Stomach (tissue), 8 donors: ENCODE measurements at regions not wholly inside any gene's neighbourhood (a gene's known extent, or its start where the extent isn't known, plus 50 kb on each side); places are given as distances from the start of the nearest gene placed in this dataset.

Source experiments
- DNase-seq, 2 donors: peaks; one replicate each; pipeline versions ENCODE4 v3.0.0 to v3.0.0-alpha.2; 2013 to 2019
- H3K27ac ChIP-seq, 5 donors: fragments of 200-600 bp in 4 of 5; sonication (generic) in 4 of 5; one replicate each; pipeline ENCODE4 v1.5.1; 2013 to 2019; ENCODE audit warnings: mild to moderate bottlenecking in 1 of 5, moderate library complexity in 1 of 5
- H3K27me3 ChIP-seq, 3 donors: fragments of 200-600 bp; sonication (generic); one replicate each; pipeline ENCODE4 v1.5.1; 2017 to 2019; ENCODE audit warnings: mixed run types in 1 of 3
- H3K36me3 ChIP-seq, 4 donors: fragments of 200-600 bp; sonication (generic); 1 replicate in 3 of 4; 2 replicates in 1 of 4; pipeline ENCODE4 v1.5.1; 2016 to 2019
- H3K4me1 ChIP-seq, 4 donors: fragments of 200-600 bp; sonication (generic); one replicate each; pipeline ENCODE4 v1.5.1; 2016 to 2019
- H3K4me3 ChIP-seq, 4 donors: fragments of 200-600 bp; sonication (generic) in 3 of 4; one replicate each; pipeline ENCODE4 v1.5.1; 2016 to 2019; ENCODE audit warnings: mild to moderate bottlenecking in 1 of 4
- H3K9me3 ChIP-seq, 4 donors: fragments of 200-600 bp; sonication (generic); one replicate each; pipeline ENCODE4 v1.5.1; 2016 to 2019
- CTCF ChIP-seq, 7 experiments: fragments of 450-650 bp in 4 of 7; fragments of 200-600 bp in 3 of 7; sonication (generic) in 3 of 7; IDR thresholded peaks; one replicate each; pipeline ENCODE4 v1.5.1; 2016 to 2019; ENCODE audit warnings: antibody characterized with exemption in 7 of 7, control low read depth in 2 of 7, mild to moderate bottlenecking in 1 of 7
- EP300 ChIP-seq: sonication (generic); formaldehyde crosslinking; IDR thresholded peaks from one replicate; pipeline ENCODE4 v1.6.1; 2017; ENCODE audit warnings: antibody characterized with exemption
- POLR2A ChIP-seq, 4 donors: fragments of 450-650 bp; IDR thresholded peaks; one replicate each; pipeline ENCODE4 v1.6.1; 2016; ENCODE audit warnings: antibody characterized with exemption in 4 of 4, control low read depth in 2 of 4, mild to moderate bottlenecking in 1 of 4, moderate library complexity in 1 of 4
- POLR2AphosphoS5 ChIP-seq, 3 donors: sonication (generic); formaldehyde crosslinking; IDR thresholded peaks; one replicate each; pipeline ENCODE4 v1.6.1; 2016; ENCODE audit warnings: antibody characterized with exemption in 3 of 3
- WGBS, 5 donors: extraction: QIAGEN DNeasy Blood & Tissue Kit in 3 of 5; methylation state at CpG; one replicate each; pipeline versions ENCODE4 v1.1.5 to v1.1.7; 2013 to 2018; 5-methylcytosine and 5-hydroxymethylcytosine counted together
- intact Hi-C: fragments of 100-400 bp; cut with DNase I; formaldehyde crosslinking; loops from one replicate; pipeline ENCODE4 v1.15.1; 2023; ENCODE audit warnings: low total_unique reads
- donor health status: healthy with polysubstance abuse.
- donor health status: Bipolar disorder and iron deficiency.
- donor health status: healthy.

GRCh38 chr10:53548664-53549063, 776.1 kb upstream of the MBL2 start:
- Histone ChIP-seq H3K27me3 (no peaks in the 10 kb centered on the region), H3K4me3 (no peak overlapping the region), H3K9me3 (no peaks in the 10 kb centered on the region), H3K36me3 (no peaks in the 10 kb centered on the region), H3K4me1 (no peaks in the 10 kb centered on the region), H3K27ac (no peak overlapping the region)
- no peak for TF ChIP-seq POLR2A (IDR thresholded peaks at IDR 0.05)
- TF ChIP-seq CTCF (IDR thresholded peaks at IDR 0.05), result no peak
- TF ChIP-seq POLR2AphosphoS5 (IDR thresholded peaks at IDR 0.05), result no peak
- TF ChIP-seq EP300, result no peak
- no peak for DNase-seq
- intact Hi-C loops, result no loop called here
- 94 to 100% (median 97%) methylated on average over 1 of the region's 1 CpG for WGBS, 5 donors

- WGBS, 5 donors, result 87 to 98% (median 93%) methylated on average over 1 of the region's 1 CpG
- Histone ChIP-seq H3K4me1 (no peaks in the 10 kb centered on the region), H3K27ac (no peak overlapping the region), H3K27me3 (no peaks in the 10 kb centered on the region), H3K36me3 (no peaks in the 10 kb centered on the region), H3K4me3 (no peak overlapping the region), H3K9me3 (no peaks in the 10 kb centered on the region)
- no peak for TF ChIP-seq EP300
- no peak for TF ChIP-seq POLR2AphosphoS5 (IDR thresholded peaks at IDR 0.05)
- TF ChIP-seq POLR2A (IDR thresholded peaks at IDR 0.05), result no peak
- no peak for TF ChIP-seq CTCF (IDR thresholded peaks at IDR 0.05)
- DNase-seq, result no peak
- intact Hi-C loops, result no loop called here
Observed at GRCh38 chr10:53547364-53547763, 774.8 kb upstream of the MBL2 start.

DNA sequence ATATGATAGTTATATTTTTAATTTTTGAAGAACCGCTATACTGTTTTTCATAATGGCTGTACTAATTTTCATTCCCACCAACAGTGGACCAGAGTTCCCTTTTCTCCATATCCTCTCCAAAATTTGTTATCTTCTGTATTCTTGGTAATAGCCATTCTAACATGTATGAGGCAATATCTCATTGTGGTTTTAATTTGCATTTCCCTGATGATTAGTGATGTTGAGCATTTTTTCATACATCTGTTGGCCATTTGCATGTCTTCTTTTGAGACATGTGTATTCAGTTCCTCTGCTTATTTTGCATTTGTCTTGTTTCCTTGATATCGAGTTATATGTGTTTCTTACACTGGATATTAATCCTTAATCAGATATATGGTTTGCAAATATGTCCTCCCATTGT, 770.8 kb upstream of the MBL2 start:
- 87 to 93% (median 89%) methylated on average over 2 of the region's 2 CpGs for WGBS, 5 donors
- H3K27me3 ChIP-seq, result no peaks in the 10 kb centered on the region
- no peaks in the 10 kb centered on the region for H3K9me3 ChIP-seq
- no peak overlapping the region for H3K4me3 ChIP-seq
- TF ChIP-seq CTCF (IDR thresholded peaks at IDR 0.05) (no peak), POLR2A (IDR thresholded peaks at IDR 0.05) (no peak), EP300 (no peak), POLR2AphosphoS5 (IDR thresholded peaks at IDR 0.05) (no peak)
- H3K36me3 ChIP-seq, result no peaks in the 10 kb centered on the region
- intact Hi-C loops, result no loop called here
- DNase-seq, result no peak
- H3K4me1 ChIP-seq, result no peaks in the 10 kb centered on the region
- H3K27ac ChIP-seq, result no peak overlapping the region

GRCh38 chr10:53537508-53537907, 764.9 kb upstream of the MBL2 start:
- TF ChIP-seq POLR2AphosphoS5 (IDR thresholded peaks at IDR 0.05) (no peak), POLR2A (IDR thresholded peaks at IDR 0.05) (no peak)
- no peaks in the 10 kb centered on the region for H3K4me1 ChIP-seq
- H3K9me3 ChIP-seq, result no peaks in the 10 kb centered on the region
- intact Hi-C loops, result no loop called here
- no peaks in the 10 kb centered on the region for H3K27me3 ChIP-seq
- no peak overlapping the region for H3K27ac ChIP-seq
- no peak for DNase-seq
- H3K36me3 ChIP-seq, result no peaks in the 10 kb centered on the region
- H3K4me3 ChIP-seq, result no peak overlapping the region

DNA sequence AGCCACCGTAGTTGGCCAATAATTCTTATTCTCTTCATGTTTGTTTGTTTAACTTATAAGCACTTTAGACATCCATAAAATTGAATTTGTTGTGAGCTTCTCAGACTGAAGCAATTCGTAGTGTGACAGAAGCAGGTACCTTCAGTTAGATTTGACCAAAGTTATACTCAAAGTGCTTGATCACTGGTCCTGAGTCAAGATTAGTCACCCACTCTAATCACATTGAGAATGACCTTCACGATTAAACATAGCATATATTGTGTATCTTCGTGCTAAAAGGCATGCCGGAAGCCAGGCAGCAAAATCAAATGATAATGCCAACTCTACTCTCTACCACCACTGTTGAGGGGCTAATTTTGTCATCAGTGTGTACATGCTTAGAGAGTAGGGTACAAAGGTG, 763.7 kb upstream of the MBL2 start:
- no peaks in the 10 kb centered on the region for H3K9me3 ChIP-seq
- intact Hi-C loops, result no loop called here
- no peaks in the 10 kb centered on the region for H3K36me3 ChIP-seq
- no peak for DNase-seq
- no peak for TF ChIP-seq POLR2A (IDR thresholded peaks at IDR 0.05)
- no peak for TF ChIP-seq EP300
- no peak for TF ChIP-seq CTCF (IDR thresholded peaks at IDR 0.05)
- TF ChIP-seq POLR2AphosphoS5 (IDR thresholded peaks at IDR 0.05), result no peak
- no peaks in the 10 kb centered on the region for H3K4me1 ChIP-seq
- 59 to 70% (median 66%) methylated on average over 5 of the region's 5 CpGs for WGBS, 5 donors
- no peak overlapping the region for H3K4me3 ChIP-seq
- H3K27ac ChIP-seq, result no peak overlapping the region
- no peaks in the 10 kb centered on the region for H3K27me3 ChIP-seq
